ENCODE measurements at regions not wholly inside any gene's neighbourhood (a gene's known extent, or its start where the extent isn't known, plus 50 kb on each side); places are given as distances from the start of the nearest gene placed in this dataset.
A peak's percentile ranks its signal among the peaks of the same experiment; 100 is the strongest.

GRCh38 chrX:45740291-45740690 is 539.6 kb upstream of the DIPK2B start:
- no peak for DNase-seq

DNA sequence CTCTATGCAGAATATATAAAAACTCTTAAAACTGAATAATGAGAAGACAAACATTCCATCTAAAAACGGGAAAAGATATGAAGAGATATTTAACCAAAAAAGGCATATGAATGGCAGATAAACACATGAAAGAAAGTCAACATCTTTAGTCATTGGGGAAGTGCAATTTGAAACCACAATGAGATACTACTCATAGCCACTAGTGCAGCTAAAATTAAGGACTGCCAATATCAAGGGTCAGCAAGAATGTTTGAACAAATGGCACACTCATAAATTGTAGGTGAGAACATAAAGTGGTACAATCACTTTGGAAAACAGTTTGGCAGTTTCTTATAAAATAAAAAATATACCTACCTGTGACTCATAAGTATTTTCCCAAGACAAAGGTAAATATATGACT is 534.9 kb upstream of the DIPK2B start:
- DNase-seq, result no peak

GRCh38 chrX:45731448-45731847 is 530.8 kb upstream of the DIPK2B start:
- no peak for DNase-seq

GRCh38 chrX:45727761-45728160 is 527.1 kb upstream of the DIPK2B start:
- DNase-seq, result no peak

GRCh38 chrX:45722471-45722870 is 521.8 kb upstream of the DIPK2B start:
- no peak for DNase-seq

- DNase-seq, result peak in 1 of 5 experiments; percentile 72
Measured at GRCh38 chrX:45719751-45720501, 519.2 kb upstream of the DIPK2B start.

GRCh38 chrX:45718676-45719075 is 518.0 kb upstream of the DIPK2B start:
- no peak for DNase-seq

- no peak for DNase-seq
Measured at GRCh38 chrX:45716750-45717149, 516.1 kb upstream of the DIPK2B start.

GRCh38 chrX:45715748-45716147 is 515.1 kb upstream of the DIPK2B start:
- DNase-seq, result no peak

DNA sequence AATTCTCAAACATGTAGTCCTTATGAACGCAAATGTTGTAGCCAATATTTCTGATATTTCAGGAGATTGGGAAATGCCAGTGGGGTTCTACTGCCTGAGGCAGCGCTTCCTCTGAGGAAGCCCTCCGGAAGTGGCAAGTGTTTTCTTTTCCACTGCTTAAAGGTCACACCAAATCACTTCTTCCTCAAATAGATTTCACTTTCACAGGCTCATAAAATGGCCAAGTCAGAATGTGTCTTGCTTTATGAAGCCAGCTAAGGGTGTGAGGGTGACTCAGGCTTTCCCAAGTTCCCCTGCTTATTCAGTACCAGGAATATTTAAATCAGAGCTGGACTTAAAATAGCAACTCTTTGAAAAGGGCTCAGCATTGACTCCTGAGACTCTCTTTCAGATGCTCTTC is 514.2 kb upstream of the DIPK2B start:
- no peak for DNase-seq

DNA sequence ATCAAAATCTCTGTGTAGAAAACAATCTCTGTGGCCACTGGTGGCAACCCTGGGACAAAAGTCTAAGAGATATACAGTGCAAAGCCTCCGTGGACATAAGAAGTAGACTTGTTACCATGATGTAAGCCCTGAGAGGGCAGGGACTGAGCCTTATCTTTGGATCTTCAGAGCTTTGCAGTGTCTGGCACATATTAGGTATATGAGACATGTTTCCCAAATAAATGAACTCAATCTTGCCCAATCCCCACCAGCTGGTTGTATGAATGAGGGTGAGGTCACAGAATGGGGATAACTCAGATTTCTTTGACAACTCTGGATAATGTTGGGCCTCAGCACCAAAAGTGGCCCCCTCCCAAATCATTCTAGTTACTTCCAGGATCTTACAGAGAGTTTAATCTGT is 511.4 kb upstream of the DIPK2B start:
- DNase-seq, result no peak

DNA sequence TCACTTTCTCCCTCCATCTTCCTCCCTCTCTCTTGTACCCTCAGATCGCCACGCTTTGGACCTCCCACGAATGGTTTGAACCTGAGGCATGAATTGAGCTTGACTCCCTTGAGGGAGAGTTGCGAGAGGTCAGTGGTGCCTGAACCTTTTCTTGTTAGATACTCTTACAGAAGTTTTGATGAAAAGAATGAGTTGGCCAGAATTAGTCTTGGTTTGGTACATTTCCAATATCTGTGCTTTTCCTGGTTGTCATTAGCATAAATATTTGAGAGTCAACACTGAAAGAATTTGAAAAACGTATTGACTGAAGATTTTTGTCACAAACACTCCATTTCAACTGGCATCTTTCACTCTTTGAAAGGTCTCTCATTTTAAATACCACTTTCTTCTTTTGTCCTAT is 510.6 kb upstream of the DIPK2B start:
- DNase-seq, result no peak

GRCh38 chrX:45710081-45710801 is 509.6 kb upstream of the DIPK2B start:
- peak in 2 of 5 experiments; percentile 18 to 82 for DNase-seq

DNA sequence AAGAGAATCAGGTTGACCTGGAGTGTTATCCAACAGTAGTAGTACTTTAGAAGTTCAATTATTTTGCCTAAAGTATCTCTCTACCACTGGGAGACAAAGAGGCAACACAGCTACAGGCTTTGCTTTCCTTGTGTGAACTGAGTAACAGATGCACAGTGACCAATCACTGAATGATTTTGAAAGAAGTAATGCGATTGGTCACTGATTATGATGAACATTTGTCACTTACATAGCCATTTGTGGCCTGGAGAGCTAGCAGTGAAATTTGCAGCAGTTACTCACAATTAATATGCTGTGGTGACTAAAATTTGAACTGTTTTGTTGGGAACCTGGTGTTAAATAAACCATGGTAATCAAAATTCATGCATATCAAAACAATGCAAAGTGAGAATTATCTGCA is 508.7 kb upstream of the DIPK2B start:
- no peak for DNase-seq

- no peak for DNase-seq
Measured at GRCh38 chrX:45699158-45699557, 498.5 kb upstream of the DIPK2B start.

GRCh38 chrX:45697591-45697990 is 496.9 kb upstream of the DIPK2B start:
- DNase-seq, result no peak

DNA sequence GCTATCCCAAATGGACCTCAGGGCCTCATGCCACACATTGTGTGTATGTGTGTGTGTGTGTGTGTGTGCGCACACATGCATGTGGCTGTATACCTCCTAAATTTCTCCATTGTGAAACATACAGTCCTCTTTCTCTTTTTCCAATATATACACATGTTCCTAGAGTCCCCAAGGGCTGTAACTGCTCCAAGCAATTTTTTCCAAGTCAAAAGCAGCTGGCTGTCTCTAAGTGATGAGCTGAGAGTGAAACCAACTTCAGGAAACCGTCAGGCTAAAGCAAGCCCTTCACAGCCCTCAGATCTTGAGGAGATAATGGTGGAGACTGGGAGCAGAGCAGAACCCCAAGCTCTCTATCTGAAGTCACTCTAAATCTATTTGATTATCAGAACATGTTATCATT is 496.1 kb upstream of the DIPK2B start:
- DNase-seq, result peak in 1 of 5 experiments; percentile 39

DNA sequence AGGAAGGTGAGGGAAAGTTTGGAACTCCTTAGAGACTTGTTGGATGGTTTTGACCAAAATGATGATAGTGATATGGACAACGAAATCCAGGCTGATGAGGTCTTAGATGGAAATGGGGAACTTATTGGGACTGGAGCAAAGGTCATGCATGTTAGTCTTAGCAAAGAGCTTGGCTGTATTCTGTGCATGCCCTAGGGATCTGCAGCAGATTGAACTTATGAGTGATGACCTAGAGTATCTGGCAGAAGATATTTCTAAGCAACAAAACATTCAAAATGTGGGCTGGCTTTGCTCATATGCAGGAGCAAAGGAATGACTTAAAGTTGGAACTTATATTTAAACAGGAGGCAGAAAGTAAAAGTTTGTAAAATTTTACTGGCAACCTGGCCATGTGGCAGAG is 489.3 kb upstream of the DIPK2B start:
- DNase-seq, result no peak

GRCh38 chrX:45683914-45684313 is 483.2 kb upstream of the DIPK2B start:
- DNase-seq, result no peak

GRCh38 chrX:45681891-45682290 is 481.2 kb upstream of the DIPK2B start:
- no peak for DNase-seq

DNA sequence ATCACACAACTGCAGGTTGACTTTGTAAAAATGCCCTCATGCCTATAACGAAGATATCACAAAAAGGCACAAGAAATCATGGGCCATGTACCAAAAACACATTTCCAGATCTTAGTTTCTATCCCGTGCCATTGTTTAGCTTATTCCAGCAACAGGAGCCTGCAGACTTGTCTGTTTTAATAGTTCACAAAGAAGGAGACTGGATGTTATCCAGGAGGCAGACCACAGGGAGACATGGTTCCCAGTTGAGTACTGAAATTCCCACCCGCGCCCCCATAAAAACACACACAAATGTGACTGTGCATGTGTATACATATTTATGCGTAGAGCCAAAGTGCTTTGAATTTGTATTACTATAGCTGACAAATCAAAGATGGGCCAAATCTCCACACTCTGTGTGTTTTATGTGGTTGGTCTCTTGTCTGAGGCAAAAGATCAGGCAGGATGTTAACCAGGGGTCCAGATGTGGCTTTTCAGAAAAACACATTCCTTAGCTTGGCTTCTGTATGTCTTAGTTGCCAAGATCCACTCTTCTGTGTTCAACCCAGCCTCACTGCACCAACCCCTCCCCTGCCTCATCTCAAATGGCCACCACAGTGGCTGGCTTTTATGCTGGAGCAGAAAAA is 469.2 kb upstream of the DIPK2B start:
- DNase-seq, result no peak

- no peak for DNase-seq
Measured at GRCh38 chrX:45668686-45669443, 468.2 kb upstream of the DIPK2B start.

GRCh38 chrX:45667666-45668065 is 467.0 kb upstream of the DIPK2B start:
- no peak for DNase-seq

Measured in T-helper 2 cell (primary cell).